HPDE6-E6E7 (cell line): ENCODE measurements at regions not wholly inside any gene's neighbourhood (a gene's known extent, or its start where the extent isn't known, plus 50 kb on each side); places are given as distances from the start of the nearest gene placed in this dataset.
"Not testable (repeated sequence)": the region's sequence is repeated elsewhere in the genome, so short reads cannot be mapped to it uniquely, and the experiment has no call there.

Experiments
- DNase-seq: peaks from one replicate; pipeline ENCODE4 v3.0.0; 2011; ENCODE audit warnings: missing footprints; ENCODE audit errors: extremely low spot score

GRCh38 chr13:53276265-53276664 lies 247.7 kb downstream of the OLFM4 start:
- no peak for DNase-seq

- DNase-seq: no peak
These were observed 253.1 kb downstream of the OLFM4 start for GRCh38 chr13:53281677-53282076.

- no peak for DNase-seq
These were observed 257.4 kb downstream of the OLFM4 start for GRCh38 chr13:53285896-53286430.

- DNase-seq: no peak
These were observed 269.8 kb downstream of the OLFM4 start for GRCh38 chr13:53298396-53298795.

- no peak for DNase-seq
These were observed 272.8 kb downstream of the OLFM4 start for GRCh38 chr13:53301449-53301848.

GRCh38 chr13:53305419-53305818 lies 276.8 kb downstream of the OLFM4 start:
- not testable (repeated sequence) for DNase-seq

- DNase-seq: no peak
These were observed 282.2 kb downstream of the OLFM4 start for GRCh38 chr13:53310786-53311185.

GRCh38 chr13:53311561-53311960 lies 282.9 kb downstream of the OLFM4 start:
- no peak for DNase-seq

- DNase-seq: no peak
These were observed 292.7 kb downstream of the OLFM4 start for GRCh38 chr13:53321296-53321801.

GRCh38 chr13:53324656-53325055 lies 296.0 kb downstream of the OLFM4 start:
- DNase-seq: no peak

GRCh38 chr13:53326716-53327115 lies 298.1 kb downstream of the OLFM4 start:
- DNase-seq: no peak

- no peak for DNase-seq
These were observed 299.2 kb downstream of the OLFM4 start for GRCh38 chr13:53327680-53328315.

- DNase-seq: no peak
These were observed 308.0 kb downstream of the OLFM4 start for GRCh38 chr13:53336441-53337160.

GRCh38 chr13:53338760-53339159 lies 310.1 kb downstream of the OLFM4 start:
- DNase-seq: no peak

- no peak for DNase-seq
These were observed 312.0 kb downstream of the OLFM4 start for GRCh38 chr13:53340505-53341143.

GRCh38 chr13:53341144-53341510 lies 312.5 kb downstream of the OLFM4 start:
- DNase-seq: no peak

- no peak for DNase-seq
These were observed 314.2 kb downstream of the OLFM4 start for GRCh38 chr13:53342623-53343360.

- no peak for DNase-seq
These were observed 314.7 kb downstream of the OLFM4 start for GRCh38 chr13:53343361-53343744.

GRCh38 chr13:53351021-53351420 lies 322.4 kb downstream of the OLFM4 start:
- no peak for DNase-seq

GRCh38 chr13:53357582-53357981 lies 329.0 kb downstream of the OLFM4 start:
- DNase-seq: no peak

GRCh38 chr13:53368948-53369347 lies 340.3 kb downstream of the OLFM4 start:
- DNase-seq: no peak

- no peak for DNase-seq
These were observed 350.9 kb downstream of the OLFM4 start for GRCh38 chr13:53379485-53379884.
